CD4-positive, alpha-beta T cell treated with Interleukin-17A for 1 hour (primary cell): ENCODE measurements at regions not wholly inside any gene's neighbourhood (a gene's known extent, or its start where the extent isn't known, plus 50 kb on each side); places are given as distances from the start of the nearest gene placed in this dataset.

Experiments used
- DNase-seq: peaks from one replicate; pipeline ENCODE4 v3.0.0-alpha.2; 2020

DNA sequence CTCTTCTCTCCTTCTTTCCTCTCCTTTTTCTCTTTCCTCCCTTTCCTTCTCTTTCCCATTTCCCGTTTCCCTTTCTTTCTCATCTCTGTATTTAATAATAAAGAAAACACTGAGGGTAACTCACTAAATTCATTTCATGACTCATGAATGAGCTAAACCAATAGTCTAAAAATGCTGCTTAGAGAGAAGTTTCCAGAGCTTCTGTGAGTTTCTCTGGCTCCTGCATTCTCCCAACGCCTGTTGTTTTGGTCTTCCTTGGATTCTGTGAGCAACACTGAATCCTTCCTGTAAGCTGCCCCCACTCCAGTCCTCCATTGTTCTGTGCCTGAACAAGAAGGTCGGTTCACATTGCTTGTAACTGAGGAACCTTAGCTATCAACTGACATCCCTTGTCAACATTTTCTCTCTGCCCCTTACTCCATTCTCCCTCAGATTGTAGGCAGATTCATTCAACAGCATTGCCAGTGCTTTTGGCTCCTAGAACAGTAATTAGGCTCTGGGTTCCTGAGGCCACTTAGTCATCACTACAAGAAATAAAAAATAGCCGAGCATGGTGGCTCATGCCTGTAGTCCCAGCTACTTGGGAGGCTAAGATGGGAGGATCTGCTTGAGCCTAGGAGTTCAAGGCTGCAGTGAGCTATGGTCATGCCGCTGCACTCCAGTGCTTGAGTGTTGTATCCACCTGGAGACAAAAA, 237.7 kb upstream of the KLF4 start:
- no peak for DNase-seq

DNA sequence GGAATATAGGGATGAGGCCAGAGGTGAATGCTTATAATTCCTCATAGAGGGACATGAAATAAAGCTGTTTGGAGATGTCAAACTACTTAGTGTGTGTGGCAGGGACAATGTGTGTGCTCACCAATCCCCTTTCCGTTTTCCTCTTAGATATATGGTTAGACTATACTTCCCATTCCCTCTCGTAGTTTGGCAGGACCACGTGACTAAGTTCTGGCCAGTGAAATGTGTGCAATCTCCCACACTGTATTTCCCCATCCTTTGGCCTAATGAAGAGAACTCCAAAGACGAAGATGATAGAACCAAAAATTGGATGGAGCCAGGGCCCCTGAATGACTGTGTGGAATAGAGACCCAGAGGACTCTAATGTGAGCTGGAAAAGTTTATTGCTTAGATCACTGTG, 233.4 kb upstream of the KLF4 start:
- no peak for DNase-seq

DNA sequence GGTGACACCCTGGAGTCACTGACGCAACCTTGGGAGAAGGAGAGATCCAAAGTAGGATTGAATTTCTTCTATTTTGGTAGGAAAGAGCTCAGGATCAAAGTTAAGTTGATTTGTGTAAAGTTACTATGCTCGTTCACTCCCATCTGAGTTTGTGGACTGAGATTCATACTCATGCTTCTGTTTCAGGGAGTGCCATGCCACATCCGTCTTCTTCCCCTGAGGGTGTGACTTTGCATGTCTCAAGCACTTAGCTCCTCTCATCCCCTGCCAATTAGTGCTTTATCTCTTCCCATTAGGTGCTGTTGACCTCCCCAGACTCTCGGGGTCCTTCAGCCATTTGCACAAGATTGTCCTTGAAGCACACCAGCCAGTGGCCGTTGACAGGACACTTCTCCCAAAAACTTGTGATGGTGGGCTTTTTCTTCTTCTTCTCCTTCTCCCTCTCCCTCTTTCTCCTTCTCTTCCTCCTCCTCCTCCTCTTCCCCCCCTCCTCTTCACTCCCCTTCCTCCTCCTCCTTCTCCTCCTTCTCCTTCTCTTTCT, 232.2 kb upstream of the KLF4 start:
- DNase-seq = no peak

DNA sequence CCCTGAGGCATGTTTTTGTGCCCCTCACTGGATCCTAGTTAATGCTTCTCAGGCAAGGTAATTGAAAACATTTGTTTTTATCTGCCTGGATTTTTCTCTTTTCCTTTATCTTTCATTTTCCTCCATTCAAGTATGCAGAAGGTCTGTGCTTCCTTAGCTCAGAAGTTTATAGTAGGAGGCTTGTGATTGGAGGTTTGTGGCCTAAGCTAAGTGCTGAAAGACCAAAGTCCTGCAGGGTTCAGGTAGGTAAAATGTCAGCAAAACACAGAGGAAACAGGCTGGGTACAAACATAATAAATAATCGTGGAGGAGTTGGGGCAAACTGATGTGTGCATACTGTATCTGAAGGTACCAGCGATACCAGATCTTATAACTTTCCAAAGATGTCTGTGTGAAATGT, 230.9 kb upstream of the KLF4 start:
- DNase-seq = no peak

DNA sequence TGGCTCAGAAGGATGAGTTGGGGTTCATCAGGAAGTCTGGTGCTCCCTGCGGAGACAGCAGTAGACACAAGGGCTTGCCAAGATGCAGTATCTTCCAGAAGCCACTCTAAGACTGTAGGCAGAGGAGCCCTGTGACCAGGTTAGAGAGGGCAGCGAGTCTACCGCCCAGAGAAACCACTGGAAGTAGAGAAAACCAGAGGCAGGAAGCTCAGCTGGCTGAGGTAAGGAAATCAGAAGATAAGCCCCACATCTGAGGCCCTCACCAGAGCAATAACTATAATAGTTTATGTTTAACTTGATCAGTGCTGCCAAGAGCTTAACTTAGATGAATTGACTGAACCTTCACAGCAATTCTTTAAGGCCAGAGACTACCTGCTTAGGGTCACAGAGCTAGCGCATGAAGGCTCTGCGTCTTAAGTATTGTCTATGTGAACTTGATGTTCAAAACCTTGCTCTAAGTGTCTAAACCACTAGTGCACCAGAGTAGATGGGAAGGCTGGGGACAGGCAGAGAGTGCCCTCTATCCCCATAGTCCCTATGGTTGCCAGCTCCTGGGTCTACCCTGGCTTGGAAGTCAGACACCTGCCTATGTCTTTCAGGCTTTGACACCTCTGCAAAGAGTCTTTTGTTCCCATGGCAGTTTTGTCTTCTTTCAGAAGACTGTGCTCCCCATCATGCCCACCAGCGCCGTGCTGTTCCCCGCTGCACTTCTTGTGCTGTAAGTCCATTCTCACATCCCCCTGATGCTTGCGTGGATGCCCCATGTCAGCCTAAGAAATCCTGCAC, 228.2 kb upstream of the KLF4 start:
- DNase-seq = no peak

DNA sequence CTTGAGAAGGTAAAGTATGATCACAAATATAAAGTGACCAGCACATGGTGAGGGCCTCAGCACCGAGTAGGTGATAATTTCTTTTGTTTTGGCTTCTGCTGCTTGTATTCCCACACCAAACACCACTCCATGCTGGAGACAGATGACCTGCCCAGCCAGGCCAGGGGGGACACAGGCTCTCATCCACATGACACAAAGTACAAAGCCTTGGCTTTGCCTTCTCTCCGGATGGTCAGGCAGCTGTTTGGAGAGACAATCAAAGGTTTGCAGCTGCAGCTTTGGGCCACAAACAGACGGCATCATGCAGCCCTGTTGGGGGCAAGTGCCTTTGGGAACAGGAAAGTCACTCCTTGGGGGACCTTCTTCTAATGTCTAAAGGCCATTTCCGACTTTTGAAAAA, 226.2 kb upstream of the KLF4 start:
- DNase-seq = no peak

DNA sequence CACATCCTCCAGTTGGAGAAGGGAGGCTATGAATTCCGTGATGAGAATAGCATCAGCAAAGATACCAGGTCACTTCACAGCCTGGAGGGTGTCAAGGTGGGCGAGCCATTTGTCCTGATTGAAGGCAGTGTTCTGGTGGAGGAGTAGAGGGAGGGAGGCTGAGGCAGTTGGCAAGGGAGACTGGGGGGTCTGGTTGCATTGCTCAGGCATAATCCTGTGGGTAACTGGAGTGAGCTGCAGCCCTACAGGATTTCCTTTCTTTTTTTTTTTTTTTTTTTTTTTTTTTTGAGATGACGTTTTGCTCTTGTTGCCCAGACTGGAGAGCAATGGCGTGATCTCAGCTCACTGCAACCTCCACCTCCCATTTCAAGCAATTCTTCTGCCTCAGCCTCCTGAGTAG, 223.9 kb upstream of the KLF4 start:
- no peak for DNase-seq

DNA sequence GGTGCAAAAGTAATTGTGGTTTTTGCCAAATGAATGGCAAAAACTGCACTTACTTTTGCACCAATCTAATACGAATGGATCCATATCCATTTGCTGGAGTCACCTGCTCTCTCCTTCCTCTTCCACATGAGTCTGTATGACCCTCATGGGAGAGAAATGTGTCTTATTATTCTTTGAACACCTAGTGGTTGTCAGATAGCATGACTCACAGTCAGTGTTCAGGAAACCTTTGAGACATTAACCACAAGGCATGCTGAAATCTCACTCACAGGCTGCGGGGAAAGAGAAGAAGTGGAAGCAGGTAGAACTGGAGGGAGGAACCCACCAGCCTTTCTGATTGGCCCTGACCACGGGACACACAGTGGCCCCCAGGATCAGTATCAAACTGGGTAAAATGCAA, 222.8 kb upstream of the KLF4 start:
- DNase-seq = peak; percentile 1

DNA sequence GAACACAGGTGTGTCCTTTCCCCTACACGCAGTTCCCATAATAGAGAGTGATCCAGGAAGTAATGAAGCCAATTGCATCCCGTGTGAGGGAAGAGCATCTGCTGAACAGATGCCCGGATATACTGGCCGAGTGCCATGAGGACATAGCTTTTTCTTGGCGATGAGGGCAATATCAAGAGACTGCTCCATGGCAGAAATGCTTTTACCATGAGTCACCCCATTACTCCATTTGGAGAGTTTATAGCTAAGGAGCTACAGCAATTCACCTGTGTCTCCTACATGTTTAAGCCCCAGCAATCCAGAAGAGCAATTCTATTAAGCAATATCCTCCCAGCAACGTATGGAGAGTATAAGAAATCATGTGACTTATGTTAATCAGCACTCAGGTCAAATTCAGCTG, 222.0 kb upstream of the KLF4 start:
- DNase-seq = no peak

DNA sequence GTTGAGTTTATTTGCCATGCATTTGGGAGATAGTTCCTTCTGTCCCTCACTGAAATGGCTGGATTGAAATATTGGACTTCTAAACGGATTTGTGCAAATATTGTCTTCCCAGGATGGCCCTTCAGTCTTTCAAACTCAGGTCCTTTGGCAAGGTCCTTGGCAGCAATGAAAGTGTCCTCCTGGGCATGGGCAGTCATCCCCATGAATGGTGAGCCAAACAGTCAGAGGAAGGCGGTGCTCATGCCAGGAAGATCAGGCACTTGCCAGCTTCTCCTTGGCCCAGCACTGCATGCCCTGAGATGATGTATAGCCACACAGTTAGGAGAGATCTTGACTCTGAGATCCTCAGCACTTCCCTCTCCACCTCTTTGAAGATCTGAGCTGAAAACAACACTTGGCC, 221.4 kb upstream of the KLF4 start:
- no peak for DNase-seq

DNA sequence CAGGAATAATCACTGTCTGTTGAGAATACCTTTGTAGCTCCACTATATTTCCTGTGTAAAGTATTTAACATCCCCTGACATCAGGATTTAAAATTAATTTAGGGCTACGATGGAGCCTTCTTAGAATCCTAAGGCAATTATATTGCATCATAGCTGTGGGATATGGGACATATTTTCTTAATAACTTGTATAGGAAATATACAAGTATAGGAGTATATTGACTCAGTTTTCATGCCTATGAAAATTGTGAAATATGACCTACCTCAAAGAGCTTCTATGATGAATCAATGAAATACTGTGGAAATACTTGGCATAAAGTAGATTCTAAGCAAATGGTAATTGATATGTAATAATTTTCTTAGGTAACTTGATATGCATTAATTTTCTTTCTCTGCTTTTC, 221.0 kb upstream of the KLF4 start:
- no peak for DNase-seq

DNA sequence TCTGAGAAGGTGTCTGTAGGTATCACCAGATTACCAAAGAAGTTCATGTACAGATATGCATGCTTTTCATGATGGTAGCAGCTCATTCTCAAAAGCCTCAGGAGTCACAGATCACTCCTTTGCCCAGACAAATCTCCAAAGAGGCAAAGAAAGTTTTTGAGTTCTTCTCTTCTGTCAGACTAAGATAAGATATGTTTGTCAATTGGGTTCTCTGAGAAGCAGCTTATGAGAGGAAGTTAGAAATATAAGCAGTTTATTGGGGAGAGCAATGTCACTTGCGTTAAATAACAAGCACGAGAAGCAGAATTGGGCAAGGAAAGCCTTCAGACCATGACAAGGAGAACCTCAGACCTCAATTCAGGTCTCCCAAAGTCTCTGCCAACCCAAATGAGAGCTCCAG, 219.2 kb upstream of the KLF4 start:
- DNase-seq = no peak

DNA sequence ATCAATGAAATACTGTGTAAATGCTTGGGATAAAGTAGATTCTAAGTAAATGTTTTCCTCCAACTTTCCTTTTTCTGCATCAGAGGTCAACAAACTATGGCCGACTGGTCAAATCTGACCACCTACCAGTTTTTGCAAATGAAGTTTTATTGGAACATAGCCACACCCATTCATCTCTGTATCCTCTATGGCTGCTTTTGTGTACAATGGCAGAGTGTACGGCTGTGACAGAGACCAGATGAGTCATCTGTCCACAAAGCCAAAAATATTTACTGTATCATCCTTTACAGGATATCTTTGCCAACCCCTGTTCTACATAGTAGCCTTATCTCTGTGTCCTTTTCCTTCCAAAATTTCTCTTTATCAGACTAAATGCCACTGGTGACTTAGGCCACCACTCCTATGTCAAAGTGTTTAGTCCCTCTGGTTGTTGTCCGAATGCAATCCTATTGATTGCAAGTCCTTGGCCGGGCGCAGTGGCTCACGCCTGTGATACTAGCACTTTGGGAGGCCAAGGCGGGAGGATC, 218.4 kb upstream of the KLF4 start:
- DNase-seq = no peak

DNA sequence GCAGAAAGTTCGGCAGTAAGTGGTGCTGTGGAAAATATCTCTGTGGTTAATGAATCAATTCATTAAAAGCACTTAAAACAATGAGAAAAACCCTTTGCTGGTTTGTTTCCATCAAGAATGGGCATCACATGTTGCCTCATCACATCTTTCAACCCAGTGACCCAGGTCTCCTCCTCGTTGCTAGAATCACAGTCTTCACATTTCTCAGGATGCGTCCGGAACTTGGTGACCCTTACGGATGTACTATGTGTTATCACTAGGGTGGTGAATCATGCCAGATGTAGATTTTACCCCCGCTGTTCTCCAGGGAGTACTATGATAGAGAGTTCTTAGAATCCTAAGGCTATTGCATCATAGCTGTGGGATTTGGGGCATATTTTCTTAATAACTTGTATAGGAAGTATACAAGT, 217.9 kb upstream of the KLF4 start:
- no peak for DNase-seq

DNA sequence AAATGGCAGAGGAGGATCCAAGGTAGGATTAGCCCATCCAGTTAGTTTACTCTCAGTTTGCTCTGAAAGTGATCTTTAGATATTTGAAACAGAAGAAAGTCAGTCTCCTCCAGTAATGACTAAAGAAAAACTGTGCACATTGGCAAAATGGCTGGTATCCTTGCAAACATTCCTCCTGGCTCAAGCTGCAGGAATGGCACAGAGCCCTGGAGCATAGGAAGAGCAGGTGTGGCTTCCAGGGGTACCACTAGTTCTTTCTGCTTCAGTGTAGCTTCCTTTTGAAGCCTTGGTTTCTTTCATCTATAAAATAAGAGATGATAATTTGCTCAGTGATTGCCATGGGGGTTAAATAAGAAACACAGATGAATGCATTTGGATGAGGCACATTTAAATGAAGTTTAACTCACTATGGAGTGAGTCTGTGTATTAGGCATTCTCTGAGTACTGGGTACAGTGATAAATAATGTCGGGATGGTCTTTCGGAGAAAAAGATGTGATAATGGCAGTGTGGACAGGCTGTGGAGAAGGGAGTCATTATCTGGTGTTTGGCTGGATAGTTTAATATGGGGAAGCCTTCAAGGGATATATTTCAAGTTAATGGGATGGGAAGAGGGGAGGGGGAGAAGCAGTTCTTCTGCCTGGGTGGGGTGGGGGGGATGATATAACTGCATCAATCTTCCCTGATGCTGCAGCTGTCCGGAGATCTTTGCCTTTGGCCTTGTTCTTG, 217.3 kb upstream of the KLF4 start:
- no peak for DNase-seq

DNA sequence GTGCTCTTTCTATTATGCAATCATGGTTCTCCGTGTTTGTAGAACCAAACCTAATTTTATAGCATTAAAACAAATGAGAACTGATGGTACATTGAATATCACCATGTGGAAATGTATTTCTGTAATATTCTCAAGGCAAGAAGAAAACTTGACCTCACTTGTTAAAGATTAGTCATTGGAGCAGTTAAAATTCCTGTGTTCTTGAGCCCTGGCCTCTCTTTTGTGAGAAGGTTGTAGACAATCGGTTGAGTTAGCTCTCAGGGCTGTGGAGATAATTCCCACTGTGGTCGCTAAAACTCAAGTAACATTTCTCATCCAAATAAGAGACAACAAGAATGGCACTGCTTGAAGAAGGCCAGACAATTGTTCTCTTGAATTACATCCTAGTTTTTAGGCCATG, 216.0 kb upstream of the KLF4 start:
- DNase-seq = no peak

DNA sequence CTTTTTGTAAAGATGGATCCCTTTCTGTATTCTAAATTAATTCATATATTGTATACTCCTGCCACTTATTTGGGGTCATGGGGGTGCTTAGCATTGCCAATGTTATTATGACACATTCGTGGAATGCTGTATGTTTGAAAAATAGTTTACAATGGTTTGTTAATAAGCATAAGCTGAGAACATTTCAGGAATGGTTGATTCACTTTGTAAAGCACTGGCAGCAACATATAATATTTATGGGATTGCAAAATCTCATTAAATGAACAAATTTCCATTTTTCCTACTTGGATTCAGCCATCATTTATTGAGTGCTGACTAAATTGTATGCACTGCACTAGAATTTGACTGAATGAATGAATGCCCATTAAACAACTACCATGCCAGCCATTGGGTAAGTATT, 215.2 kb upstream of the KLF4 start:
- DNase-seq = no peak

DNA sequence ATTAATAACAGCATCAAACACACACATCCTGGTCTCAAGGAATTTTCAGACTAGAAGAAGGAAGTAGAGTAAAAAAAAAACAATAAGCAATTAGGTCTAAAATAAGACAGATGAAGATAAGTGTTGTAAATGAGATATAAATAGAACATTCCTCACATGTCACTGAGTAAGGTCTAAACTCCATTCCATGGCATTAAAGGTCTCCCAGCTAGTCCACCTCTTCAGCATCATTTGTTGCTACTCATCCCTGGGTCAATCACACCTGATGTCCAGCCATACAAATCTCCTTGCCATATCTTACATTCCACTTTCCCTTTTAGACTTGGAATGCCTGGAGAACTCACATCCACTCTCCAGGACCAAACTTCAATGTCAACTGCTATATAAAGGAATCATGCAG, 214.1 kb upstream of the KLF4 start:
- DNase-seq = no peak

DNA sequence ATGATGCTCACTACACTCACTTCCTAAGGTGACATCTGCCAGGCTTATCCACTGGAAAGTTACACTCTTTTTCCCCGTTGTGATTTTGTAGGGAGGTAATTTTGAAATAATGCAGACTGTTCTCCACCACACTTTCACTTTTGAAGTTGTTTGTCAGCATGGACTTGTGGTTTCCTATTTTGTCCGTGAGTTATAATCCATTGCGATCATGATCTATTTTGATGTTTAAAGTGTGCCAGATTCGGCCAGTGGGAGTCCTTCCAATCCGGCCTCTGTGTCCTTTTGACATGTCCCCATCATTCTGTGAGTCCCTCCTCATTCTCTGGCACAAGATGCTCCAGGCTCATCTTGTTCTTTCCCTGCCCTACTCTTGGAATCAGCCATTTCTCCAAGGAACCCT, 211.3 kb upstream of the KLF4 start:
- no peak for DNase-seq

DNA sequence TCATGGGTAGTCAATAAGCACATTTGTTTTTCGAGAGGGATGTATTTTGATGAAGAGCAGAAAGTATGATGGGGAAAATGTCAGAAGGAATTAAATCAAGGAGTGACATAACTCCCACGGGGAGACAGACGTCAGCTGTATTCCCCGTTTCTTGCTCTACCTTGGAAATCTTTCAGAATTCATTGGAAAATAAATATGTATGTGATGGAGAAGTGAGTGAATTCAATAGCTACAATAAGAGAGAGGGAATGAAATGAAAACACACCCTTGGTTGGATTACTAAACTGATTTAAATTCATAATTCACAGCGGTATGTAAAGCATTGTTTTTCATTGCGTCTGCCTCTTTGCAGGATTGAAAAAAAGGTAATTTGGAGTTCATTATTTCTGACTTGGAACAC, 209.7 kb upstream of the KLF4 start:
- no peak for DNase-seq

DNA sequence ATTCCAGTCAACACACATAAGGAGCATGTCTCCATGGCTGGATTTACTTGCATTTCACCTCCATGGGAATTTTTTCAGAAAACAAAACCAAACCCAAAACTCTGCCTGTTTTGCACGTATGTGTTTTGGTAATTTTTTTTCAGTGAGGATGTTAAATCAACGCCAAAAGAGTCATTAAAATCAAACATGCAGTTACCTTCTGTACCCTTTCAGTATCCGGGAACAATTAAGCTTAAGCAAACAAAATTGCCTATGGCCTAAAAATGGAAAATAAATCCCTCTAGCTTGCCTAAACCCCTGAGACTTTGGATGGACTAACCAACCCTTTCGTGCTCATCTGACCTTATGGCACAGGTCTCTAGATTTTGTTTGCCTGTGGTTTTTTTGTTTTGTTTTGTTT, 209.2 kb upstream of the KLF4 start:
- no peak for DNase-seq

DNA sequence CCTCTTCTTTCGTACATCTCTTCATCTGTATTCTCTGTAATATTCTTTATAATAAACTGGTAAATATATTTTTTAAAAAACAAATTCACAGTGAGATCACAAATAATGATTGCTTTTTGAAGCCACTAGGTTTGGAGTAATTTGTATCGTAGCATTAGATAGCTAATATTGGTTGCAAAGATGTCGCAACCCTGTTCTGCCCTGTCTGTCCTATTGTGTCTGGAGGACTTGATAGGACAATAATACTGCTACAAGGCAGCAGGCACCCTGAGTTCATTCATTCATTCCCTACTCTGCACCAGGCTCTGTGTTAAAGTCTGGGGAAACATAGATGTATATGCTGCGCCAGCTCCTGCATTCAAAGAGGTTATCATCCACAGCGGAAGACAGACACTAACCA, 206.7 kb upstream of the KLF4 start:
- no peak for DNase-seq

DNA sequence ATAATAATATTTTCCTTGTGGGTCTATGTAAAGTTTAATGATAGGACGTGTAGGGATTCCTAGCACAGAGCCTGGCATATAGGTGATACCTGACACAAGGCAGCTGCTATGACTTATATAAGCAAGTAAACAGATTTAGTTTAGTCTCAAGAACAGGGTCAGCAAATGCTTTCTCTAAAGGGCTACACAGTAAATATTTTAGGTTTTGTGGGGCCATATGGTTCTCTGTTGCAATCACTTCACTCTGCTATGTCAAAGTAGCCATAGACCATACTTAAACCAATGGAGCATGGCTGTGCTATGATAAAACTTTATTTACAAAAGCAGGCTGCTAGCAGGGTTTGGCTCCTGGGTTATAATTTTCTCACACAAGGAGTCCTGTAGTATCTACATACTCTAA, 204.8 kb upstream of the KLF4 start:
- DNase-seq = no peak
